CD1c-positive myeloid dendritic cell (primary cell): ENCODE measurements at regions not wholly inside any gene's neighbourhood (a gene's known extent, or its start where the extent isn't known, plus 50 kb on each side); places are given as distances from the start of the nearest gene placed in this dataset.
"Not testable (repeated sequence)": the region's sequence is repeated elsewhere in the genome, so short reads cannot be mapped to it uniquely, and the experiment has no call there.

Source experiments
- DNase-seq: peaks from one replicate; pipeline ENCODE4 v3.0.0-alpha.2; 2016; ENCODE audit errors: extremely low spot score

DNA sequence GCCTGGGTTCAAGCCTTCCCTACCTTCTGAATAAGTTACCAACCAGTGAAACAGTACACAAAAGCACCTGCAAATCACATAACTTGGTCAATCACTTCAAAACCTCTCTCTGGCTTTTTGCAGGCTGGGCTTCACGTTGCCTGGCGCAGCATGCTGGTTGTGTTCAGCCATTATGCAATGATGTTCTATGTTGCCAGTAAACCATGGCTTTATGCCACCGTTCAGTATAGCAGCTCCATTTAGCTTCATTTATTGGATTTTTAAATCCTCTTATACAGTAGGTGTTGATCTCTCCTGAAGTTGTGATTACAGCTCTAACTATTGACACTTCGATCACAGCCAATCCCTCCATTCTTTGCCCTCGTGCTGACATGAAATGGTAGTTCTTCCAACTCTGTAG lies 233.6 kb upstream of the PTBP2 start:
- no peak for DNase-seq

- no peak for DNase-seq
Measured at GRCh38 chr1:96488777-96489176, 232.8 kb upstream of the PTBP2 start.

DNA sequence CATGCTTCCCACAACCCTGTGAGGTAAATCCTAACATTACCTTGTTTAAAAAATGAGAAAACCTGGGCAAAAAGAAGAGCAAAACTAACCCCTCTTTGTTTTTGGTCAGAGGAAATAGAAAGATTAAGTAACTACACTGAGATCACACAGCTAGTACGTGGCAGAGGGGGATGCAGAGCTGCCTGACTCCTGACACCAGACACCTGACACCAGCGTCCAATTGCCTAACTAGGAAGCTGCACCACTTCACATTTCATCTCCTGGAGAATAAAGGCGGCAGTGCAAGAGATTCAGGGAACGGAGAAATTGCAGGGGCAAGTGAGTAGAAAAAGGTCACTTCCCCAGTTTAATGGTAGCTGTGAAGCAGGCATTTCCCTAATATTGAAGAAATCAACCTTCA lies 229.3 kb upstream of the PTBP2 start:
- DNase-seq: no peak

DNA sequence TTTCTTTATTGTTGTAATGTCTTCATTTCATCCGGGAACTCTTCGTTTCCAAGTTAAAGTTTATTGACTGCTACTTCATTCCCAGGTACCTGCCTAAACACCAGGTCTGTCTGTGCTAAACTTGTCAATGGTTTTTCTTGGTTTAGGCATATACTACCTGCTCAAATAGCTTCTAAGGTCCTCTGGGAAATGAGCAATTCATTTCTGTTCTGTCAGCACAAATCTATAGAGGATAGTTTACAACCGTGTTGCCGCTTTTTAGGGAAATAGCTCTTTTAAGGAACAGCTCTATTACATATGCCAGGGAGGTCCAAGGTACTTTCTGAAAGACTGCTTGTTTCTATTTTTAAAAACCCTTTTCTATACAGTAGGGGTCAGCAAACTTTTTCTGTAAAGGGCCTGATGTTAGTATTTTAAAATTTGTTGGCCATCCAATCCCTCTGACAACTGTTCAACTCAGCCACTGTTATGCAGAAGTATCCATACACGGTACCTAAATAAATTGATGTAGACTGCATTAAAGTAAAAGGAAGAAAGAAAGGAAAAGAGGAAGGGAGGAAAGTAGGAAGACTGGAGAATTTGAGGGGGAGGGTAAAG lies 222.7 kb upstream of the PTBP2 start:
- no peak for DNase-seq

- DNase-seq: no peak
Measured at GRCh38 chr1:96508233-96508632, 213.4 kb upstream of the PTBP2 start.

- DNase-seq: no peak
Measured at GRCh38 chr1:96509339-96509738, 212.2 kb upstream of the PTBP2 start.

DNA sequence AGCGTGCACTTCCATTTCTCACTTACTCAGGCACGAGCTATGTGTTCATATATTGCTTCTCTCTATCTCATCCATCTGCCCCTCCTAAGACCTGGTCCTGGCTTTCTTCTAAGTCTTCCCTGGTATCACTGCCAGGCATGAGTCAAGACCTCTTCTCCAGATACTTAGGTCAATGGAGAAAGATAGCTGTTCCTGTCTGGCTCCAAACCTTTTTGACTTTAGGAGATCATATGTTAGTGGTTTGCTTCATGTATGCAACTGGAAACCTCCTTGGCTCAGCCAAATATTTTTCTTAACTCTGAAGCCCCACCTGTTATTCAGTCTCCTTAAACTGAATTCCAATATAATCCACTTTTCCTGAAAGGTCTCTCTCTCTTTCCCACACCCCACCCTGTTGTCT lies 211.6 kb upstream of the PTBP2 start:
- DNase-seq: no peak

- DNase-seq: no peak
Measured at GRCh38 chr1:96510391-96510790, 211.2 kb upstream of the PTBP2 start.

DNA sequence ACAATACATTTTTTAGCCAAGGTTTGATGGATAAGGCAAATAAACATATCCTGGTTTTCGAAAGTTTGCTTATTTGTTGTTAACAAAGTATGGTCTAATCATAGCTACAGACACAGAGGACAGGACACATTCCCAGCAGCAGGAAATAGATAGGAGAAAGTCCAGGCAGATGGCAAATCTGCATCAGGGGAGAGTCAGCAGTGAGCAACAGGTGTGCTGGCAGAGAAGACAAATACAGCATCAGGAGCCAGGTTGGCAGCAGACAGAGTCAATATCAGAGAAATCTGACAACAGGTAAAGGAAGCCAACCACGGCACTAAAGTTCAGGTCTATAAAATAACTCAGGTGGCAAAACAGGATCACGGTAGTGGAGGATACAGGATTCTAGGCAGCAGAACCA lies 210.7 kb upstream of the PTBP2 start:
- no peak for DNase-seq

DNA sequence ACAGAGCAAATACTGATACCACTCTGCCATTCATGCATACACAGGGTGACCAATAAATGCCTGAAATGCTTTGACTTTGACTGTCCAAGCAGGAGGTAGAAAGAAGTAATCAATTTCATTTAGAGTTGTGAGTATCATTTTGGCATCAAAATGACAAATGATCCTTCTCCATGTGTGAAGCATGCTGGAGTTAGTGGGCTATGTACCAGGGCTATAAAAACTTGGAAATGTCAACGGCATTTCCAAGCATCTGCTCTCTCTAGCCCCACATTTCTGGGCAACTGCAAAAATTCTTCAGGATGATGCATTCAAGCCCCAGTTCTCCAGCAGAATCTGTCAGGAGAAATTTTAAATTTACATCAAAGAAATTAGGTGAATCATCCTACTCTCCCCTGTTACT lies 208.4 kb upstream of the PTBP2 start:
- DNase-seq: no peak

DNA sequence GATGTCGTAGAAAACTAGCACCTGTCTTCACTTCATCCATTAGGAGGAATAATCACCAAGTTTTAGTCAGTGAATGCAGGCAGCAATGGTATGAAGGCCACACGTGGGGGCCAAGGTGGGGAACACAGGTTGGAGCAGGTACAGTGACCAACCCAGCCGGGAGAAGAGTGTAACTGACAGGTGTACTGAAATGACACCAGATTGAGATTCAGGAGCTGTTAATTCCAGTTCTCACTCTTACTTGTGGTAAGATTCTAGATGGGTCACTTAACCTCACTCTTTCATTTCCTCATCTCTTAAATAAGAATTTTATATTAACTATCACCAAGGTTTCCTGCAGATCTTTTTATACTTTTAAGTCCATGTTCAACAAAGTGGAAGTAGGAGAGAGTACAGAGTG lies 206.2 kb upstream of the PTBP2 start:
- no peak for DNase-seq

DNA sequence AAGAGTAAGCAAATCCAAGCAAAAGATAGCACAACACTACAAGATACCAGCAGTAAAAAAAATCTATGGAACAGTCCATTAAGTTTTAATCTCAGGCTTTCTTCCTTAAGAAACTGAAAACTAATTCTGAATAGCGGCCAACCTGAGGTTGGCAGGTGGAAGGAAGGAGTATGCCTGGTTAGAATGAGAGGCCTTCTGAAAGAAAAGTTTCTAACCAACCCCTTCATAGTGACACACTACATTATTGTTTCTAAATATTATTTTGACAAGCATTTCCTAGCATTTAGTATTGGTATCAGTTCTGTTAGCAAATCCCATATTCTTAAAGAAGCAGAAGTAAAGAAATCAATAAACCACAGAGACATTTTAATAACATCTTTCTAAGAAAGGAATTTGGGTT lies 205.7 kb upstream of the PTBP2 start:
- DNase-seq: no peak

DNA sequence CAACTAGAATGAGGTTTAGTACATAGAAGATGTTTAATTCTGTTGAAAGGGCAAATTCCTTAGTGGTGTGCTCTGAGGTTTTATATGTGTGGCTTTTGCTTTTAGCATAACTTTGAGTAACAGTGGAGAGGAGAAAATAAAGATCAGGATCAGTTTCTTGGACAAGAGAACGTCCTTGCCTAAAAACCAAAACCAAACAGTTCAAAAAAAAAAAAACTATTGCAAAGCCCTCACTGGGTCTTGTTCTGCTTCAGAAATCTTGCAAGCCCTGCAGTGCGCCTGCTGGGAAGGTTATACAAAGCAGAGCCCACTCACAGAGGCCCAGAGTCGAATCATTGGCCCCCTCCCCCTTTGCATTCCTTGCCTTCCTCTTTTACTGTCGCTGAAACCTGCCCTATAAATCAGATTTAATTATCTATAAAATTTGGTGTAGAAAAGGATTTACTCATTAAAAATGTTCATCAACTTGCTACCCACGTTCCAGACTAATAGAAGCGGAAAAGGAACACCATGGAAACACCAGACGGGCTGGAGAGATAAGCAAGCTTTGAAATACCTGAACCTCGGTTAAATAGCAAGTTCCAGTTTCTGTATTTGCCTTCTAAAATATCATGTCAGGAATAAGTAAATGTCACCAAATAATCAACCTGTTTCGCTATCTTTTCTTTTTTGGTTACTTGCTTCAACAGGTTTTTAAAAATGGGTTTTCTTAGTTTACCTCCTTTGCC lies 201.6 kb upstream of the PTBP2 start:
- DNase-seq: no peak

DNA sequence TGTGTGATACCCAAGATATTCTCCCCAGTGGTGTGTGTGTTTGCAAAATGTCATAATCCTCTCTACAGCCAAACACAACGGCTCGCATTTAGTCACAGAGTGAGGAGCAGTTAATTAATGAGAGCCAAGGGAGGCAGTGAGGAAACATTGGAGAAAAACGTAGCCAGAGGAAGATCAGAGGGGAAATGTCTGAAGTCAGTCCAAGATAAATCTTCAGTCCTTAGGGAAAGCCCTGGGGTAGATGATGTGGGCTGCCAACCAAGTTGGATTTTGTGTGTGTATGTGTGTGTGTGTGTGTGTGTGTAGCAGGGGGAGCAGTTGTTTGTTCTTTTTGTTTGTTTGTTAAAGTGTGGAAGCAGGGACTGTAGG lies 201.0 kb upstream of the PTBP2 start:
- DNase-seq: no peak

GRCh38 chr1:96521010-96521409 lies 200.6 kb upstream of the PTBP2 start:
- no peak for DNase-seq

- no peak for DNase-seq
Measured at GRCh38 chr1:96521994-96522760, 199.4 kb upstream of the PTBP2 start.

DNA sequence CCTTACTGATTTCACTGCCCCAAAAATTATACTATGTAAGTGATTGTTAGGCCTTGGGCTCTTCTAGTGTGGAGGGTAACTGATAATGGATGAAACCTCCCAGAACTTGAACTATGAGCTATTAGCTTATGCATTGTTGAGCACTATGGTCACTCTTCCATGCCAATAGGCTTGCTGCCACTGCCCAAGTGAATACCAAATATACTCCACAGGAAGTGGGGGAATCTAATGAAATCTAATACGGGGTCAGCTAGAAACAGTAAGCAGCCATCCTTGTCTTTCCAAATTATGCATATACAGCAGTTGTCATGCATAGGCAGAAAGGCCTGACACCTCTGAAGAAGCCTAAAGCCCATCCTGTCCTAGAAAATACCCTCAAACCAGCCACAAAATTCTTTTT lies 198.7 kb upstream of the PTBP2 start:
- no peak for DNase-seq

DNA sequence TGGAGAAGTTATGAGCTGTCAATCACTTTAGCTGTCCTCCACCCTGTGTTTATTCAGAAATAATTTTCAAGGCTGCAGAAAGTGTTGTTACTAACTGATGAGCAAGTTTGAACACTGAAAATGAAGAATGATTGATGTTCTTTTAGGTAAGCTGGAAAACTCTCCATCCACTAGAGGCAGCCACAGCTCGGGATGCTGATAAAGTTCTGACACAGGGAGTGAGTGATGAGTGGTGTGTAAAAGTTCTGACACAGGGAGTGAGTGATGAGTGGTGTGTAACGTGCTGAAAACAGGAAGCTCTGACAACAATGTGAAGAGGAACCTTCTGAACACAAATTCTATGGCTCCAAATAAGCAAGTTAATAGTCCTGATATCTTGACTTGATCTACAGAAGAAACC lies 197.5 kb upstream of the PTBP2 start:
- no peak for DNase-seq

- no peak for DNase-seq
Measured at GRCh38 chr1:96525657-96526557, 195.7 kb upstream of the PTBP2 start.

- not testable (repeated sequence) for DNase-seq
Measured at GRCh38 chr1:96528672-96529071, 192.9 kb upstream of the PTBP2 start.

GRCh38 chr1:96533820-96534219 lies 187.8 kb upstream of the PTBP2 start:
- DNase-seq: no peak

DNA sequence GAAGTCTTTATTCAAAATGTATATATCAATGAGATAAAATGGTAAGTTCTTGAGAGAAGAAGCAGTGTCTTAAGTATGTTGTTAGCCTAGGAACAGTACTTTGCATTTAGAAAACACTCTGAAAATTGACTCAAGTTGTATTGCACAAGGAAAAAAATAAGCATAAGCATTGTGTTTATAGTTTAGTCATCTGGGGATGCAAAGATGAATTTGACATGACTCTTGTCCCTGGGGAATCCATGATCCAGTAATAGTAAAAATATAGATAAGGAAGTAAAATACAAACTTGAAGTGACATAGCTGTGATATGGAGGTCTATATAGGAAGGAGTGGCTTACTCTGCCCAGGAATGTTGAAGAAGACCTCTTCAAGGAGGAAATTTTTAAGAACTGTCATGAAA lies 185.0 kb upstream of the PTBP2 start:
- no peak for DNase-seq
